AG09309 (cell line): ENCODE measurements at regions not wholly inside any gene's neighbourhood (a gene's known extent, or its start where the extent isn't known, plus 50 kb on each side); places are given as distances from the start of the nearest gene placed in this dataset.

ENCODE experiments used
- DNase-seq: peaks from one replicate; pipeline ENCODE4 v3.0.0-alpha.2; 2010; ENCODE audit warnings: low read depth
- H3K4me3 ChIP-seq: 2 replicates; pipeline ENCODE4 v1.5.1; 2011; ENCODE audit warnings: mild to moderate bottlenecking, low read depth, low read length, moderate library complexity; ENCODE audit not compliant: control insufficient read depth
- TF ChIP-seq, protein P1 (sequence below): IDR thresholded peaks from 2 replicates; pipeline ENCODE4 v1.5.1; 2011; ENCODE audit warnings: mild to moderate bottlenecking, low read depth, low read length, inconsistent platforms; ENCODE audit not compliant: insufficient read depth, control insufficient read depth; ENCODE audit errors: missing control alignments

DNA sequence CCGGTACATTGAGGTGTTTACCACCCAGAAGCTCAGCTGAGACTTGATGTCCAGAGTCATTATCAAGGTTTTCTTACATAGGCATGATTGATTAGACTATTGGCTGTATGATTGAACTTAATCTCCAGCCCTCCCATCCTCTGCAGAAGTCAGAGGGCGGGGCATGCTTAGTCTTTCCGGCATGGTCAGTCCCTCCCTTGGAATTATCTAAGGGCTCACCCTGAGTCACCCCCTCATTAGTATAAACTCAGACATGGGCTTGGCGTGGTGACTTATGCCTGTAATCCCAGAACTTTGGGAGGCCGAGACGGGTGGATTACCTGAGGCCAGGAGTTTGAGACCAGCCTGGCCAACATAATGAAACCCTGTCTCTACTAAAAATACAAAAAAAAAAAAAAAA, 243.9 kb downstream of the VAPA start:
- no peak overlapping the region for H3K4me3 ChIP-seq
- no peak for DNase-seq
- TF ChIP-seq, protein P1, sequence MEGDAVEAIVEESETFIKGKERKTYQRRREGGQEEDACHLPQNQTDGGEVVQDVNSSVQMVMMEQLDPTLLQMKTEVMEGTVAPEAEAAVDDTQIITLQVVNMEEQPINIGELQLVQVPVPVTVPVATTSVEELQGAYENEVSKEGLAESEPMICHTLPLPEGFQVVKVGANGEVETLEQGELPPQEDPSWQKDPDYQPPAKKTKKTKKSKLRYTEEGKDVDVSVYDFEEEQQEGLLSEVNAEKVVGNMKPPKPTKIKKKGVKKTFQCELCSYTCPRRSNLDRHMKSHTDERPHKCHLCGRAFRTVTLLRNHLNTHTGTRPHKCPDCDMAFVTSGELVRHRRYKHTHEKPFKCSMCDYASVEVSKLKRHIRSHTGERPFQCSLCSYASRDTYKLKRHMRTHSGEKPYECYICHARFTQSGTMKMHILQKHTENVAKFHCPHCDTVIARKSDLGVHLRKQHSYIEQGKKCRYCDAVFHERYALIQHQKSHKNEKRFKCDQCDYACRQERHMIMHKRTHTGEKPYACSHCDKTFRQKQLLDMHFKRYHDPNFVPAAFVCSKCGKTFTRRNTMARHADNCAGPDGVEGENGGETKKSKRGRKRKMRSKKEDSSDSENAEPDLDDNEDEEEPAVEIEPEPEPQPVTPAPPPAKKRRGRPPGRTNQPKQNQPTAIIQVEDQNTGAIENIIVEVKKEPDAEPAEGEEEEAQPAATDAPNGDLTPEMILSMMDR, result no peak

DNA sequence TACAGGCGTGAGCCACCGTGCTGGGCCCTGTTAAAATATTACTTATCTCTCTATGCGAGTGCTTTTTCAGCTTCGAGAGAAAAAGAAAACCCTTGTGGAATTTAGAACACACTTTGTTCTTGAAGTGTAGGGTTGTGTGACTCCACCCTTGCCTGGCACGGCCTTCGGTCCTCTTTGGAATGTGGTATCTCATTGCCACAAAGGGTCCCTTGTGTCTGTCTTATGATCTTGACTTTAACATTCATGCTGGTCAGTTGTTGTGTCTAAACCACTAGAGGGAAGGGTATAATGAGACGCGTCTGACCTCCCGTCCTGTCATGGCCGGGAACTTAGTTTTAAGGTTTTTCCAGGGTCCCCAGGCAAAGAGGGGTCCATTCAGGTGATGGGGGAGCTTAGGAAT, 246.4 kb downstream of the VAPA start:
- H3K4me3 ChIP-seq, result no peak overlapping the region
- no peak for DNase-seq
- TF ChIP-seq, protein P1, result no peak

DNA sequence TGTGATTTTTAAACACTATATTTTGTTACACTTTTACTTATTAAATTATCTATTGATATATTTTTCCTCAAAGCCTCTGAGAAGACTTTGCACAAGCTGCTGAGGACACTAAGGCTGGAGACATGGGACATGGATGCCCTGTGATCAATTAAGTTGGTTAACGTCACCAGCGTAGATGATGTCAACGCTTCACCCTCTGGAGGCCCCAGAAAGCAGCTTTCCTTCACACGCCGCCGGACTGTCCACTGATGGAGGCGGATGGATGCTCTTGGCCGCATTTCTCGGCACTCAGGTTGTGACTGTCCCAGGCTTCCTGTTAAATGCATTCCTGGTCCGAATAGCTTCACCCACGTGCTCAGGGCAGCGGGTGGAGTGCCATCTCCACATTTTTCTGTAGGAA, 247.5 kb downstream of the VAPA start:
- no peak for DNase-seq
- TF ChIP-seq, protein P1, result no peak
- H3K4me3 ChIP-seq, result no peak overlapping the region

- TF ChIP-seq, protein P1, result no peak
- DNase-seq, result no peak
- H3K4me3 ChIP-seq, result no peak overlapping the region
These were observed 248.5 kb downstream of the VAPA start for GRCh38 chr18:10162340-10162739.

- TF ChIP-seq, protein P1, result no peak
- no peak for DNase-seq
These were observed 250.7 kb downstream of the VAPA start for GRCh38 chr18:10164271-10165071.

DNA sequence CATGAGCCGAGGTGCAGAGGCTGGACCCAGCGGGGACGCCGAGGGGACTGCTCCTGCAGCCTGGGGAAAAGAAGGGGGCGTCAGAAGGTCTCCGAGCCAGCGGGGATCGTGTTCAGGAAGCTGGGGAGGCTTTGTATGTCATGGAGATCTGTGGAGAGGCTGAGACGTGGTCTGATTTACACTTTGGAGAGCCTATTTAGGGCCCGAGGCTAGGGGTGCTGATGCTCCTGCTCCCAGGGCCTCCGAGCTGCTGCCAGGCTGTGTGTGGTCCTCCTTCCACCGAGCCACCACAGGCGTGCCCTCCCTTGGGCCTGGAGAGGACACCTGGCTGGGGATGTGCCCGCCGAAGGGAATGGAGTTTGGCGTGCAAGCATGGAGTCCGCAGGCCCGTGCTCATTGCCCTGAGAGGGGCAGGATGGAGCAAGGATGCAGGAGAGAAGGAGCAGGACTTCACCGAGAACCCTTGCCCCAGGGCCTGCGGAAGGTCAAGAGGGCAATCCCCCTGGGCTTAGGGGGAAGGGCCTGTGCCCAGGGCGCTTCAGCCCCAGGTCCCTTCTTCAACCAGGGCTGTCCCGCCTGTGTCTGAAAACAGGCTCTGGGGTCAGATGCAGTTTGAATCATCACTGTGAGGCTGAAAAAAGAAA, 252.5 kb downstream of the VAPA start:
- TF ChIP-seq, protein P1, result no peak
- DNase-seq, result no peak
- H3K4me3 ChIP-seq, result no peak overlapping the region

More at GRCh38 chr18:10164271-10165071, 250.7 kb downstream of the VAPA start:
- no peak overlapping the region for H3K4me3 ChIP-seq

- TF ChIP-seq, protein P1, result no peak
These were observed 253.9 kb downstream of the VAPA start for GRCh38 chr18:10167759-10168158.

More at GRCh38 chr18:10167759-10168158, 253.9 kb downstream of the VAPA start:
- DNase-seq, result no peak
- H3K4me3 ChIP-seq, result no peak overlapping the region
